Naive thymus-derived CD8-positive, alpha-beta T cell (primary cell): ENCODE measurements at regions not wholly inside any gene's neighbourhood (a gene's known extent, or its start where the extent isn't known, plus 50 kb on each side); places are given as distances from the start of the nearest gene placed in this dataset.
"Not testable (repeated sequence)": the region's sequence is repeated elsewhere in the genome, so short reads cannot be mapped to it uniquely, and the experiment has no call there.

Experiments
- ATAC-seq, 2 donors: fragments of 150-1000 bp; cut with Tn5 transposase in 1 of 2; sonication (Bioruptor Pico), chemical (Tn5 transposase) in 1 of 2; 1 replicate in 1 of 2; 2 replicates in 1 of 2; pipeline ENCODE4 v1.10.0; 2021; ENCODE audit warnings: mild to moderate bottlenecking in 2 of 2, moderate library complexity in 2 of 2
- POLR2A ChIA-PET: fragments of 350-600 bp; sonication (Branson Sonifier 250); formaldehyde crosslinking; loops from one replicate; lab custom pipeline; 2021; ENCODE audit warnings: antibody characterized with exemption; lab: Charles Lee
- DNase-seq, 10 donors: peaks; one replicate each; pipeline versions ENCODE4 v3.0.0 to v3.0.0-alpha.2; 2020 to 2022
- H3K27ac Mint-ChIP-seq, 10 donors: one replicate each; pipeline ENCODE4 v1.8.0; 2020 to 2022; ENCODE audit warnings: mild to moderate bottlenecking in 10 of 10, mixed read lengths in 10 of 10, moderate library complexity in 4 of 10, inconsistent platforms in 1 of 10
- H3K27me3 Mint-ChIP-seq, 5 donors: one replicate each; pipeline ENCODE4 v1.8.0; 2021 to 2022; ENCODE audit warnings: mixed read lengths in 5 of 5
- H3K36me3 Mint-ChIP-seq, 3 donors: one replicate each; pipeline ENCODE4 v1.8.0; 2020 to 2022; ENCODE audit warnings: mixed read lengths in 3 of 3, mild to moderate bottlenecking in 2 of 3, inconsistent platforms in 1 of 3
- H3K4me1 Mint-ChIP-seq, 4 donors: one replicate each; pipeline ENCODE4 v1.8.0; 2021 to 2022; ENCODE audit warnings: mixed read lengths in 4 of 4
- H3K4me3 Mint-ChIP-seq, 10 donors: one replicate each; pipeline ENCODE4 v1.8.0; 2020 to 2022; ENCODE audit warnings: mild to moderate bottlenecking in 10 of 10, mixed read lengths in 10 of 10, moderate library complexity in 6 of 10, inconsistent platforms in 1 of 10
- H3K9me3 Mint-ChIP-seq, 9 donors: one replicate each; pipeline ENCODE4 v1.8.0; 2020 to 2022; ENCODE audit warnings: mixed read lengths in 9 of 9, mild to moderate bottlenecking in 3 of 9, inconsistent platforms in 1 of 9, moderate library complexity in 1 of 9

DNA sequence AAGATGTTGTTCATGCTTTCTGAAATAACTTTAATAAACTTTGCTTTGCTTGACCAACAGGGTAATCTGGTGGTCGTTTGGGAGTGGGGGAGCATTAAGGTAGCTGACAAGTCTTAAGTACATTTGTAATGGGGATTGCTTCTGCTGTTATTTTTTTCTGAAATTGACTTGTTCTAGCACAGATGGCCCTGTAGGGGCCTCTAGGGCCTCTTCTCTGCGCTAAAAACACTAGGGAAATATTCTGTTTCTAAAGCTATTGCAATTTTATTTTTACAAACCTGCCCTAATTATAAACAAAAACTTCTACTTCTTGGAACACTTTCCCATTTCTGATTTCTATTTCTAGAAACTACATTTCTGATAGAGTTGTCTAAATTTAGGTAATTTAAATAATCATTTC, 191.3 kb upstream of the KCNJ3 start:
- H3K27me3 Mint-ChIP-seq = no peaks in the 10 kb centered on the region
- POLR2A ChIA-PET = no interaction called here
- H3K9me3 Mint-ChIP-seq = peaks cover 0 to 9% (median 2%) of the 10 kb centered on the region in 9 donors
- H3K27ac Mint-ChIP-seq = no peak overlapping the region
- H3K4me1 Mint-ChIP-seq = no peaks in the 10 kb centered on the region
- ATAC-seq (no peak), DNase-seq (no peak)
- no peak overlapping the region for H3K4me3 Mint-ChIP-seq
- peaks cover 0 to 6% (median 0%) of the 10 kb centered on the region in 3 donors for H3K36me3 Mint-ChIP-seq

DNA sequence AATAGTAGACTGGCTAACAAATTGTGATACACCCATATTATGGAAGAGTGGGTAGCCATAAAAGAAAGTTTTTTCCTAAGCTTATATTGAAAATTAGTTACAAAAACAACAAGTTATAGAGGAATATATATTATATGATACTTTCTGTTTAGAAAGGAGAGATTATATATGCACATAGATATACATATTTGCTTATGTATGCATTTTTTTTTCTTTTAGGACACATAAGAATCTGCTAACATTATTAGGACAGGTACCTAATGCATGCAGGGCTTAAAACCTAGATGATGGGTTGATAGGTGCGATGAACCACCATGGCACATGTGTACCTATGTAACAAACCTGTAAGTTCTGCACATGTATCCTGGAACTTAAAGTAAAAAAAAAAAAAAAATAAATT, 179.6 kb upstream of the KCNJ3 start:
- Mint-ChIP-seq H3K4me1 (peaks cover 0 to 7% (median 3%) of the 10 kb centered on the region in 4 donors), H3K36me3 (no peaks in the 10 kb centered on the region), H3K9me3 (peaks cover 0 to 11% (median 5%) of the 10 kb centered on the region in 9 donors), H3K27me3 (no peaks in the 10 kb centered on the region), H3K4me3 (no peak overlapping the region), H3K27ac (no peak overlapping the region)
- POLR2A ChIA-PET = no interaction called here
- no peak for ATAC-seq
- DNase-seq = no peak

DNA sequence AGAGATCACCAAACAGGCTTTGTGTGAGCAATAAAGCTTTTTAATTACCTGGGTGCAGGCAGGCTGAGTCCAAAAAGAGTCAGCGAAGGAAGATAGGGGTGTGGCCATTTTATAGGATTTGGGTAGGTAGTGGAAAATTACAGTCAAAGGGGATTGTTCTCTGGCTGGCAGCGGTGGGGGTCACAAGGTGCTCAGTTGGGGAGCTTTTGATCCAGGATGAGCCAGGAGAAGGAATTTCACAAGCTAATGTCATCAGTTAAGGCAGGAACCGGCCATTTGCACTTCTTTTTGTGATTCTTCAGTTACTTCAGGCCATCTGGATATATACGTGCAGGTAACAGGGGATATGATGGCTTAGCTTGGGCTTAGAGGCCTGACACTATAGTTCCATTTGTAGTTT, 177.5 kb upstream of the KCNJ3 start:
- H3K36me3 Mint-ChIP-seq, ATAC-seq, POLR2A ChIA-PET, H3K27ac Mint-ChIP-seq, H3K27me3 Mint-ChIP-seq, H3K4me1 Mint-ChIP-seq, DNase-seq, H3K4me3 Mint-ChIP-seq: not testable (repeated sequence)
- H3K9me3 Mint-ChIP-seq = peaks cover 0 to 16% (median 0%) of the 10 kb centered on the region in 9 donors

DNA sequence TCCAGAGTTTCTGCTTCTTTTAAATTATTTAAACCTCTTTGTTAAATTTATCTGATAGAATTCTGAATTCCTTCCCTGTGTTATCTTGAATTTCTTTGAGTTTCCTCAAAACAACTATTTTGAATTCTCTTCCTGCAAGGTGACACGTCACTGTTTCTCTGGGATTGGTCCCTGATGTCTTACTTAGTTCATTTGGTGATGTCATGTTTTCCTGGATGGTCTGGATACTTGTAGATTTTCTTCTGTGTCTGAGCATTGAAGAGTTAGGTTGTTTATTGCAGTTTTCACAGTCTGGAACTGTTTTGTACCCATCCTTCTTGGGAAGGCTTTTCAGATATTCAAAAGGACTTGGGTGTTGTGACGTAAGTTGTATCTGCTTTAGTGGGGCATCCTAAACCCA, 172.3 kb upstream of the KCNJ3 start:
- ATAC-seq = no peak
- Mint-ChIP-seq H3K36me3 (no peaks in the 10 kb centered on the region), H3K27me3 (no peaks in the 10 kb centered on the region), H3K9me3 (peaks cover 0 to 18% (median 0%) of the 10 kb centered on the region in 9 donors), H3K4me3 (no peak overlapping the region), H3K4me1 (no peaks in the 10 kb centered on the region), H3K27ac (no peak overlapping the region)
- no peak for DNase-seq
- POLR2A ChIA-PET = no interaction called here

DNA sequence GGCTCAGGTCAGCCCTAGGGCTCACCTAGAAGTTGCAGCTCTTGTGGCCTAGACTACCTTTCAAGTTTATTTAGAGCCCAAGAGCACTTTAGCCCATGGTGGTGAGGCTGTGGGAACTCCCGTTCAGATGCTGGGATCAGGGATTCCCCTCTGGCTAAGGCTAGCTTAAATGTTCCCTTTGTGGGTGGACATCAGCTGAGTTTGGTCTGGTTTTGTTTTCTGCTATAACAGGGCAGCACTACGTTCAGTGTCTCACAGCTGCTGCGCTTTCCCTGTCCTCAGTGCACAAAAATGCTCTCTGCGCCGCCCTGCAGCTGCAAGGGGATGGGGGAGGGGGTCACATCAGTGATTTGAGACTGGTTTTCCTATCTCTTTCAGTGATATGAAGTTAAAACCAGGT, 170.5 kb upstream of the KCNJ3 start:
- Mint-ChIP-seq H3K36me3 (no peaks in the 10 kb centered on the region), H3K4me3 (no peak overlapping the region), H3K27ac (no peak overlapping the region), H3K4me1 (no peaks in the 10 kb centered on the region), H3K27me3 (no peaks in the 10 kb centered on the region), H3K9me3 (peaks cover 0 to 18% (median 0%) of the 10 kb centered on the region in 9 donors)
- POLR2A ChIA-PET = no interaction called here
- ATAC-seq (no peak), DNase-seq (no peak)

DNA sequence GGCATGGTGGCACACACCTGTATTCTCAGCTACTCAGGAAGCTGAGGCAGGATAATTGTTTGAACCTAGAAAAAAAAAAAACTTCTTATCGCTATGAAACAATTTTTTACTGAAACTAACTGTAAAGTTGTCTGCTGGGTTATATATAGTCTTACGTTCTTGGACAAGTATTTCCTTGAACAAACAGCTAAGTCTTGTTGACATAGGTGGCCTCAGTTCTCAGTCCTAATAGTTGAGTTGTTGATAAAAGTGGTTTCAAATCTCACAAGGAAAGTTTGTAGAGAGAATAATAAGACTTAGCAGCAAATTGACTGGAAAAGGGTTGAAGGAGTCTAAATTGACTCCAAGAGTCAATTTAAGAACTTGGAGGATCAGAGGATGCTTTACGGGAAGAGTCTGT, 166.5 kb upstream of the KCNJ3 start:
- Mint-ChIP-seq H3K9me3 (peaks cover 0 to 16% (median 0%) of the 10 kb centered on the region in 9 donors), H3K36me3 (no peaks in the 10 kb centered on the region), H3K4me1 (no peaks in the 10 kb centered on the region), H3K27me3 (no peaks in the 10 kb centered on the region), H3K4me3 (no peak overlapping the region), H3K27ac (no peak overlapping the region)
- no peak for ATAC-seq
- DNase-seq = no peak
- POLR2A ChIA-PET = no interaction called here

DNA sequence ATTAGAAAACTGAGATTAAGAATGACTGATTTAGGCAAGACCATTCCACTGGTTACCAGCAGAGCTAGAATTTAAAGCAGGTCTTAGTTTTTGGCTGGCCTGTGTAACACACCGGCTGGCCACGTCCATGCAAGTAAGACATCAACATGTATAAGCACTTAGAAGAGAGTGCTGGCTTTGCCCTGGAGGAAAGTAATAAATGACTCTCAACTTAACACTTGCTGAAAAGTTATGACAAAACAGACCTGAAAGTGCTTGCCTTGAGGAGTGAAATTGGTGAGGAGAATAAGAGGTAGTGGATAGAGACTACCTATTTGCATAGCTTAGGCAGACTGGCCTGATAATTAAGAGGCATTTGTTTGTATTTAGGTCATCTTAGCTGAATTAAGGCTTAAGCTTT, 165.7 kb upstream of the KCNJ3 start:
- Mint-ChIP-seq H3K4me1 (no peaks in the 10 kb centered on the region), H3K4me3 (no peak overlapping the region), H3K9me3 (peaks cover 0 to 16% (median 0%) of the 10 kb centered on the region in 9 donors), H3K27me3 (no peaks in the 10 kb centered on the region), H3K36me3 (no peaks in the 10 kb centered on the region), H3K27ac (no peak overlapping the region)
- no peak for DNase-seq
- no peak for ATAC-seq
- POLR2A ChIA-PET = no interaction called here

DNA sequence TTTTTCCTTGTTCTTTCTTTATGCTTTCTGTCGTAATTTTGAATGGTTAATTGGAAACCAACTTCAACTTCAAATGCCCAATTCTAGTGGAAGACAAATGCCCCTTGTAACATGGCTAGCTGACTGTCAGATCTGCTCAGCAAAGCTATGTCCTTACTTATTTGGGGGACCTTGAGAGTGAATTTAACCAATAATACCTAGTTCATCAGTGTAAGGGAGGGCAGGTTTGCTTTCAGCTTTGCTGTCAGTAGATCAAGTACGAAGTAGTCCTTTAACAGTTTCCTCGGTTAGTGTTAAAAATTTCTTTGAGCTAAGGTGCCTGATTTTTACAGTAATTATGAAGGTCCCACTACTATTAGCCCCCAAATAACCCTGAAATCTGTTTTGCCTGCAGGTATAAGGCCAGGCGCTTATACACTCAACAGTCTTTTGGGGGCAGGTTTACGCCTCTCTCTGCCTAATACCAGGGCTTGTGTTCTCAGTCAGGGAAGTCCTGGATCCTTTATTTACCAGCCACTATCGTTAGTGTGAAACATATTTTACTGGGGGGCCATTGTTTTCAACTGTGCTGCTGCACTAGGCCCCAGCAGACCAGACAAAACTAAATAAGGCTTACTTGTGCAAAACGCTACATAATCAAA, 165.1 kb upstream of the KCNJ3 start:
- ATAC-seq = no peak
- DNase-seq = no peak
- H3K4me1 Mint-ChIP-seq = no peaks in the 10 kb centered on the region
- H3K4me3 Mint-ChIP-seq = no peak overlapping the region
- no peaks in the 10 kb centered on the region for H3K36me3 Mint-ChIP-seq
- peaks cover 0 to under 1% (median 0%) of the 10 kb centered on the region in 5 donors for H3K27me3 Mint-ChIP-seq
- H3K9me3 Mint-ChIP-seq = peaks cover 0 to 16% (median 0%) of the 10 kb centered on the region in 9 donors
- no peak overlapping the region for H3K27ac Mint-ChIP-seq
- POLR2A ChIA-PET = no interaction called here

DNA sequence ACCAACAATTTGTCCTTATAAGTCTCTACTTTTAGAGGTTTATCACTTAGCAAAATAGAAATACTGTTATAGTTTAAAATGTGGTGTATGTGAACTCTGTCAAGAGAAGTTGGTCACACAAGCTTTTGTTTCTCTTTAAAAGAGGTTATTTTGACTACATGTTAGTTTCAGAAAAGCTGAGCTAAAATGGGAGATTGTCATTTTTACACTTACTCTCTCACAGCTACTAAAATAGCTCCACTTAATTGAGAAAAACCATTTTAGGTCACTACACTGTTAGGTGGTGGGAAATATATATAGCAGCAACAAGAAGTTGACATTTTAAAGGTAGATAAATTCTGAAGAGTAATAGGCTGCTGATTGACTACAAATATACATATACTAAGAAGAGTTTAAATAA, 161.5 kb upstream of the KCNJ3 start:
- no peaks in the 10 kb centered on the region for H3K4me1 Mint-ChIP-seq
- no peaks in the 10 kb centered on the region for H3K36me3 Mint-ChIP-seq
- POLR2A ChIA-PET = no interaction called here
- H3K4me3 Mint-ChIP-seq = no peak overlapping the region
- peaks cover 0 to 9% (median 0%) of the 10 kb centered on the region in 5 donors for H3K27me3 Mint-ChIP-seq
- DNase-seq (no peak), ATAC-seq (no peak)
- H3K9me3 Mint-ChIP-seq = peaks cover 0 to 8% (median 0%) of the 10 kb centered on the region in 9 donors
- H3K27ac Mint-ChIP-seq = no peak overlapping the region

DNA sequence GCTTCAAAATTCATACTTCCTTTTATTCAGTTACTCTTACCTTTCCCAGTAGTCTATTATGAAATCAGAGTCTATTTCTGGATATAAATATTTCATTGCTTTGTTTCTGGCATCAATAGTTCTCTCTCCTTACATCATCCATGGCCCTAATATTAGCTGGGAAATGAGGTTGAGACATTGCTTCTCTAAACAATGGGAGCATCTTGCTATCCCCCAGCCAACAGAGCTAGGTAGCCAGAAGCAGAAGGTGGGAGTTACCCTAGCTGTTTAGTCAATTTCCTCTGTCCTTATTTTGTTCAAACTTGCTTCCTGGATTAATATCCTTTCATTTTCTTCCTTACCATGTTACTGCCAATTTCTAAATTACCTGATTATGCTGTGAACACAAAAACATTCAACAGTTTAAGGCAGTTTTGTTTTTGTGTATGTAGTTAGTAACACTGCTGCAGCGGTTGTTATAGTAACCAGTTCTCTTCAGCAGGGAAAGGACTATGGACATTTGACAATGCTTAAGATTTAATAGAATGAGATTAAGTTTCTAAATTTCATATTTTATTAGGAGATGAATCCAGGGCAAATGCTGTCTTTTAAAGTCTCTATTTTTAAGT, 160.5 kb upstream of the KCNJ3 start:
- ATAC-seq = no peak
- Mint-ChIP-seq H3K27me3 (peaks cover 0 to 9% (median 0%) of the 10 kb centered on the region in 5 donors), H3K36me3 (no peaks in the 10 kb centered on the region), H3K27ac (no peak overlapping the region), H3K4me1 (no peaks in the 10 kb centered on the region), H3K4me3 (no peak overlapping the region), H3K9me3 (peaks cover 0 to 8% (median 0%) of the 10 kb centered on the region in 9 donors)
- no peak for DNase-seq
- POLR2A ChIA-PET = no interaction called here

DNA sequence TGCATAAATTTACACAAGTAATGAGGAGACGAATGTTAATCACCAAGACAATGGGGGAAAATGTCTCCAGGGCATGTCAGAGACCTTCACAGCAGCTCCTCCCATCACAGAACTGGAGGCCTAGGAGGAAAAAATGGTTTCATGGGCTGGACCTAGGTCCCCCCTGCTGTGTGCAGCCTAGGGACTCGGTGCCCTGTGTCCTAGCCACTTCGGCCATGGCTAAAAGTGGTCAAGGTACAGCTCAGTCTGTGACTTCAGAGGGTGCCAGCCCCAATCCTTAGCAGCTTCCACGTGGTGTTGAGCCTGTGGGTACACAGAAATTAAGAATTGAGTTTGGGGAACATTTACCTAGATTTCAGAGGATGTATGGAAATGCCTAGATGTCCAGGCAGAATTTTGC, 152.2 kb upstream of the KCNJ3 start:
- Mint-ChIP-seq H3K27me3 (no peaks in the 10 kb centered on the region), H3K4me1 (no peaks in the 10 kb centered on the region), H3K4me3 (no peak overlapping the region), H3K36me3 (peaks cover 0 to 6% (median 0%) of the 10 kb centered on the region in 3 donors), H3K27ac (no peak overlapping the region), H3K9me3 (peaks cover 0 to 35% (median 12%) of the 10 kb centered on the region in 9 donors)
- ATAC-seq = no peak
- POLR2A ChIA-PET = no interaction called here
- no peak for DNase-seq

DNA sequence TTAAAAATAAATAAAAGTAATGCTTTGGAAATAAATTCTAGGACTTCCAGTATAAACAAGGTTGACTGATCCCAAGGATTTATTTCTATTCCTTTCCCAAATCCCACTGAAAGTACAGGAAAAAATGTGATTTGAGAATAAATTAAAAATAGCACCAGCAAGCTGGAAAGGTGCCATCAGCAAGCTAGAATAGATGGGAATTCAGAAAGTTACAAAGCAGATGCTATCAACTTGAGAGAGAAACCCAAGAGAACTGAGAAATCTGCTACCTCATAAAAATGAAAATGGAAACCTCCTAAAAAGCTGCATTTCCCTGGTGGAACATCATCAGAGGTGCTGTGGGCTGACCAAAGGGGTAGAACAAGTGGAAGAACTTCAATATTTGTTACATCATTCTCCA, 148.6 kb upstream of the KCNJ3 start:
- Mint-ChIP-seq H3K27ac (no peak overlapping the region), H3K27me3 (no peaks in the 10 kb centered on the region), H3K4me3 (no peak overlapping the region), H3K36me3 (peaks cover 0 to 6% (median 0%) of the 10 kb centered on the region in 3 donors), H3K4me1 (no peaks in the 10 kb centered on the region), H3K9me3 (peaks cover 0 to 35% (median 12%) of the 10 kb centered on the region in 9 donors)
- POLR2A ChIA-PET = no interaction called here
- DNase-seq (no peak), ATAC-seq (no peak)

DNA sequence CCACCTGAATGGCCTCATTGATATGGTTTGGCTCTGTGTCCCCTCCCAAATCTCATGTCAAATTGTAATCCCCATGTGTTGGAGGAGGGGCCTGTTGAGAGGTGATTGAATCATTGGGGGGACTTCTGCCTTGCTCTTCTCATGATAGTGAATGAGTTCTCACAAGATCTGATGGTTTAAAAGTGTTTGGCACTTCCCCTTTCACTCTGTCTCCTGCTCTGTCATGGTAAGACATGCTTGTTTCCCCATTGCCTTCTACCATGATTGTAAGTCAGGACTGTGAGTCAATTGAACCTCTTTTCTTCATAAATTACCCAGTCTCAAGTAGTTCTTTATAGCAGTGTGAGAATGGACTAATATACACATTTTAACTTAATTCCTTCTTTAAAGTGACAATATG, 146.8 kb upstream of the KCNJ3 start:
- Mint-ChIP-seq H3K4me1 (no peaks in the 10 kb centered on the region), H3K4me3 (no peak overlapping the region), H3K27me3 (no peaks in the 10 kb centered on the region), H3K27ac (no peak overlapping the region), H3K36me3 (peaks cover 0 to 6% (median 0%) of the 10 kb centered on the region in 3 donors), H3K9me3 (peaks cover 0 to 18% (median 7%) of the 10 kb centered on the region in 9 donors)
- ATAC-seq (no peak), DNase-seq (no peak)
- POLR2A ChIA-PET = no interaction called here

DNA sequence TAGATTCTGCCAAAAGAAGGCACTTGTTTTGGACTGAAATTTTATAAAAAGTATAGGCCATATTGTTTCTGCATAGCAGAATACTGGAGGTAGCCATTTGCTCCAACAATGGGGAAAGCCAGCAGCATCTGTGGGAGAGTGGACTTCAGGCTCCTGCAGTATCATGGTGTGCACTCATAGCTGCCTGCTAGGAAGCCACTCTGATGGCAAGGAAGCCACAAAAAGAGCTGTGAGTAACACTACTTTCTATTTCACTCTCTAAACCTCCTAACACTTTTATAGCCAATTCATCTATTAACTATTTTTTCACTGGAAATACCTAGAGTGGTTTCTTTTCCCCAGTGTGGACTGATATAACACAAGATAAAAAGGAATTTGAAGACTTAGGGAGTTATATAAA, 144.4 kb upstream of the KCNJ3 start:
- no peak overlapping the region for H3K4me3 Mint-ChIP-seq
- POLR2A ChIA-PET = no interaction called here

More for the DNA sequence above, 144.4 kb upstream of the KCNJ3 start:
- DNase-seq (no peak), ATAC-seq (no peak)
- Mint-ChIP-seq H3K36me3 (no peaks in the 10 kb centered on the region), H3K27me3 (no peaks in the 10 kb centered on the region), H3K27ac (no peak overlapping the region), H3K9me3 (peaks cover 0 to 3% (median 0%) of the 10 kb centered on the region in 9 donors), H3K4me1 (no peaks in the 10 kb centered on the region)
